SK-N-DZ (cell line): ENCODE measurements at regions not wholly inside any gene's neighbourhood (a gene's known extent, or its start where the extent isn't known, plus 50 kb on each side); places are given as distances from the start of the nearest gene placed in this dataset.

Experiments
- DNase-seq: peaks from one replicate; pipeline ENCODE4 v3.0.0-alpha.2; 2015; ENCODE audit warnings: low spot score

- no peak for DNase-seq
Observed at GRCh38 chr1:221201773-221202172, 322.5 kb downstream of the HLX start.

- peak; percentile 65 for DNase-seq
Observed at GRCh38 chr1:221203224-221204054, 324.2 kb downstream of the HLX start.

- no peak for DNase-seq
Observed at GRCh38 chr1:221204055-221204833, 325.0 kb downstream of the HLX start.

GRCh38 chr1:221206076-221206475 is 326.8 kb downstream of the HLX start:
- DNase-seq: no peak

- DNase-seq: no peak
Observed at GRCh38 chr1:221212926-221213325, 333.7 kb downstream of the HLX start.

GRCh38 chr1:221217029-221217428 is 337.8 kb downstream of the HLX start:
- DNase-seq: no peak

- DNase-seq: no peak
Observed at GRCh38 chr1:221223281-221223680, 344.0 kb downstream of the HLX start.

- no peak for DNase-seq
Observed at GRCh38 chr1:221227460-221227859, 348.2 kb downstream of the HLX start.

- DNase-seq: no peak
Observed at GRCh38 chr1:221227872-221228337, 348.7 kb downstream of the HLX start.

- DNase-seq: no peak
Observed at GRCh38 chr1:221228594-221228993, 349.4 kb downstream of the HLX start.

- no peak for DNase-seq
Observed at GRCh38 chr1:221230605-221231004, 351.4 kb downstream of the HLX start.

- no peak for DNase-seq
Observed at GRCh38 chr1:221234791-221235190, 355.5 kb downstream of the HLX start.

- DNase-seq: no peak
Observed at GRCh38 chr1:221237587-221237986, 358.3 kb downstream of the HLX start.

GRCh38 chr1:221239181-221239580 is 359.9 kb downstream of the HLX start:
- no peak for DNase-seq

- no peak for DNase-seq
Observed at GRCh38 chr1:221239792-221240191, 360.5 kb downstream of the HLX start.

- DNase-seq: no peak
Observed at GRCh38 chr1:221240690-221241089, 361.4 kb downstream of the HLX start.

- no peak for DNase-seq
Observed at GRCh38 chr1:221241157-221241556, 361.9 kb downstream of the HLX start.

- DNase-seq: no peak
Observed at GRCh38 chr1:221241592-221241991, 362.3 kb downstream of the HLX start.

GRCh38 chr1:221246067-221246466 is 366.8 kb downstream of the HLX start:
- no peak for DNase-seq

GRCh38 chr1:221246628-221247415 is 367.6 kb downstream of the HLX start:
- no peak for DNase-seq

GRCh38 chr1:221251580-221251979 is 372.3 kb downstream of the HLX start:
- DNase-seq: no peak

- DNase-seq: no peak
Observed at GRCh38 chr1:221254813-221255212, 375.6 kb downstream of the HLX start.
